CD4-positive, alpha-beta T cell (primary cell): ENCODE measurements at regions not wholly inside any gene's neighbourhood (a gene's known extent, or its start where the extent isn't known, plus 50 kb on each side); places are given as distances from the start of the nearest gene placed in this dataset.

Experiments
- ATAC-seq: fragments of 200-7000 bp; cut with Tn5 transposase; one replicate; pipeline ENCODE4 v1.10.0; 2022; ENCODE audit warnings: mild to moderate bottlenecking; ENCODE audit not compliant: poor library complexity
- CTCF ChIA-PET: fragments of 350-600 bp; sonication (Branson Sonifier 250); formaldehyde crosslinking; loops from one replicate; lab custom pipeline; 2021; ENCODE audit warnings: antibody characterized with exemption, inconsistent platforms; lab: Charles Lee
- POLR2A ChIA-PET: fragments of 350-600 bp; sonication (Branson Sonifier 250); formaldehyde crosslinking; loops from one replicate; lab custom pipeline; 2021; ENCODE audit warnings: antibody characterized with exemption, inconsistent platforms; lab: Charles Lee
- DNase-seq, 14 experiments: peaks; one replicate each; pipeline ENCODE4 v3.0.0-alpha.2; 2013 to 2020; ENCODE audit warnings: mixed read lengths in 2 of 14
- H3K27ac ChIP-seq, 2 donors: one replicate each; pipeline versions ENCODE4 v1.5.1 to v1.7.0; 2013; ENCODE audit warnings: low read length in 2 of 2, low read depth in 1 of 2, mild to moderate bottlenecking in 1 of 2
- H3K27me3 ChIP-seq, 2 experiments: 1 replicate in 1 of 2; 2 replicates in 1 of 2; pipeline versions ENCODE4 v1.6.1 to v1.7.0; 2013; ENCODE audit warnings: low read length in 2 of 2, control low read depth in 1 of 2, mild to moderate bottlenecking in 1 of 2, moderate library complexity in 1 of 2; ENCODE audit not compliant: insufficient read depth in 2 of 2, control insufficient read depth in 1 of 2
- H3K36me3 ChIP-seq: one replicate; pipeline ENCODE4 v1.6.1; 2013; ENCODE audit warnings: low read length, control low read depth; ENCODE audit not compliant: insufficient read depth
- H3K4me1 ChIP-seq: one replicate; pipeline ENCODE4 v1.6.1; 2013; ENCODE audit warnings: low read length, control low read depth; ENCODE audit not compliant: insufficient read depth
- H3K4me3 ChIP-seq: one replicate; pipeline ENCODE4 v1.5.1; 2013; ENCODE audit warnings: mild to moderate bottlenecking, low read length, moderate library complexity
- H3K9me3 ChIP-seq, 2 experiments: 1 replicate in 1 of 2; 2 replicates in 1 of 2; pipeline versions ENCODE4 v1.6.1 to v1.7.0; 2013; ENCODE audit warnings: low read length in 2 of 2, mild to moderate bottlenecking in 2 of 2, control low read depth in 1 of 2, moderate library complexity in 1 of 2; ENCODE audit not compliant: control insufficient read depth in 1 of 2, insufficient read depth in 1 of 2
- H3K27ac Mint-ChIP-seq: one replicate; pipeline ENCODE4 v1.8.0; 2020; ENCODE audit warnings: mixed read lengths
- H3K27me3 Mint-ChIP-seq: one replicate; pipeline ENCODE4 v1.8.0; 2021; ENCODE audit warnings: mixed read lengths
- H3K36me3 Mint-ChIP-seq: one replicate; pipeline ENCODE4 v1.8.0; 2021; ENCODE audit warnings: low read depth, mixed read lengths
- H3K4me1 Mint-ChIP-seq: one replicate; pipeline ENCODE4 v1.8.0; 2021; ENCODE audit warnings: low read depth, mixed read lengths
- H3K4me3 Mint-ChIP-seq: one replicate; pipeline ENCODE4 v1.8.0; 2020; ENCODE audit warnings: mild to moderate bottlenecking, mixed read lengths
- H3K9me3 Mint-ChIP-seq: one replicate; pipeline ENCODE4 v1.8.0; 2020; ENCODE audit warnings: mixed read lengths
- intact Hi-C, 2 experiments: fragments of 100-400 bp; cut with DNase I in 1 of 2; cut with micrococcal nuclease in 1 of 2; formaldehyde crosslinking; loops; one replicate each; pipeline versions ENCODE4 v1.15.1 to v1.9.0; 2023 to 2025; cut with DNase I, micrococcal nuclease
- TF ChIP-seq, protein P1 (sequence below): fragments of 200-600 bp; IDR thresholded peaks from one replicate; pipeline ENCODE4 v1.8.0; 2022; ENCODE audit warnings: antibody characterized with exemption, mild to moderate bottlenecking

DNA sequence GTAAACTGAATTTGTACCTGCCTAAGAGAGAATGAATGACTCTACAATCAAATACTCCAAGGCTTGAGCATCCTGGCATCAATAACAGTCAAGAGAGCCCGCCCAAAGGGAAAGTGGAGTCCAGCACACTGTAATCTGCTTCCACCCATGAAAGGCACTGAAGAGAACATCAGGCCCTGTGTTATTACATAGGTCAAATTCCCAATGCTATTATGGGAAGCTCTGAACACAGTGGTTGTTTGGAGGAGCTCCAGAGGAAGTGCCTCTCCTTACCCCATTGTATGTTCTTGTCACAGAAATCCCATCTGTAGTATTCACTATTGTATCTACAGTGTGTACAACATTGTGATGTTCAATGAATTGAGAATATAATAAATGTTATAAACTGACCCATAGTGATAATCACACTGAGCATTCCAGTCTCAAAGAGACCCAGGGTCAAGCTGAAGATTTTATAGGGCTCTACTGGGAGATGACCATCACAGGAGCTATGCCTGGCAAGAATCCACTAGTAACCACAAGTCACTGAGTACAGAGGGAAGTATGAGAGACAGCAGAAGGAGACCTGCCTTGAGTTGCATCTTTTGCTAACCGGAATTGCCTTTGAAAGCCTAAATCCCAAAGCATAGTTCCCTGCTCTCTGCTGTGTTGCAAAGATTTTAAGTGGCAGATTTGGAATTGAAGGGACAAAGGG is 446.7 kb downstream of the GJA1 start:
- ATAC-seq (no peak), DNase-seq (no peak)
- Histone ChIP-seq H3K36me3 (no peaks in the 10 kb centered on the region), H3K4me1 (no peaks in the 10 kb centered on the region), H3K4me3 (no peak overlapping the region), H3K9me3 (peaks cover 0 to under 1% of the 10 kb centered on the region in 2 experiments), H3K27me3 (no peaks in the 10 kb centered on the region), H3K27ac (no peak overlapping the region)
- Mint-ChIP-seq H3K36me3 (no peaks in the 10 kb centered on the region), H3K9me3 (no peaks in the 10 kb centered on the region), H3K27ac (no peak overlapping the region), H3K4me3 (no peak overlapping the region), H3K4me1 (no peaks in the 10 kb centered on the region), H3K27me3 (no peaks in the 10 kb centered on the region)
- intact Hi-C loops = no loop called here
- TF ChIP-seq, protein P1, sequence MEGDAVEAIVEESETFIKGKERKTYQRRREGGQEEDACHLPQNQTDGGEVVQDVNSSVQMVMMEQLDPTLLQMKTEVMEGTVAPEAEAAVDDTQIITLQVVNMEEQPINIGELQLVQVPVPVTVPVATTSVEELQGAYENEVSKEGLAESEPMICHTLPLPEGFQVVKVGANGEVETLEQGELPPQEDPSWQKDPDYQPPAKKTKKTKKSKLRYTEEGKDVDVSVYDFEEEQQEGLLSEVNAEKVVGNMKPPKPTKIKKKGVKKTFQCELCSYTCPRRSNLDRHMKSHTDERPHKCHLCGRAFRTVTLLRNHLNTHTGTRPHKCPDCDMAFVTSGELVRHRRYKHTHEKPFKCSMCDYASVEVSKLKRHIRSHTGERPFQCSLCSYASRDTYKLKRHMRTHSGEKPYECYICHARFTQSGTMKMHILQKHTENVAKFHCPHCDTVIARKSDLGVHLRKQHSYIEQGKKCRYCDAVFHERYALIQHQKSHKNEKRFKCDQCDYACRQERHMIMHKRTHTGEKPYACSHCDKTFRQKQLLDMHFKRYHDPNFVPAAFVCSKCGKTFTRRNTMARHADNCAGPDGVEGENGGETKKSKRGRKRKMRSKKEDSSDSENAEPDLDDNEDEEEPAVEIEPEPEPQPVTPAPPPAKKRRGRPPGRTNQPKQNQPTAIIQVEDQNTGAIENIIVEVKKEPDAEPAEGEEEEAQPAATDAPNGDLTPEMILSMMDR = no peak
- CTCF ChIA-PET = no interaction called here
- POLR2A ChIA-PET = no interaction called here

DNA sequence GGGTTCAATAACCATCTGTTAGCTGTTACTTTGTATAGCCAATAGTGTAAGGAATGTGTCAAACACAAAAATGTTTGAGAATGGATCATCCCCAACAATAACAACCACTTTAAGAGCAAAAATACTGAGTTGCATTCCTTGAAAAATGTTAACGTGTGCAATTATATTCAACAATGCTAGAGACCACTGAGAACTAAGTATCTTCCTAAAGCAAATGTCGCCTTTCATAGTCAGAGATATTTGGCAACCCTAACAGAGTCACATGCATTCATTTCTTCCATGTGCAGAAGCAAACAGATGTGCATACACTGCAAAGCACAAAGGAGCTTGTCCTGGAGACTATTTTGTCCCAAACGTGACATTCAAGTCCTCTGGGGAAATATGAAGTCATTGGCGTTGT is 448.6 kb downstream of the GJA1 start:
- H3K27ac Mint-ChIP-seq = no peak overlapping the region
- no peaks in the 10 kb centered on the region for H3K4me1 Mint-ChIP-seq
- no peaks in the 10 kb centered on the region for H3K9me3 Mint-ChIP-seq
- TF ChIP-seq, protein P1 = no peak
- no peaks in the 10 kb centered on the region for H3K27me3 ChIP-seq
- H3K4me1 ChIP-seq = no peaks in the 10 kb centered on the region
- H3K4me3 ChIP-seq = no peak overlapping the region
- no peak overlapping the region for H3K27ac ChIP-seq
- no peak for DNase-seq
- intact Hi-C loops = no loop called here
- no peaks in the 10 kb centered on the region for H3K27me3 Mint-ChIP-seq
- no peak for ATAC-seq
- no peaks in the 10 kb centered on the region for H3K36me3 ChIP-seq
- CTCF ChIA-PET = no interaction called here
- no peaks in the 10 kb centered on the region for H3K36me3 Mint-ChIP-seq
- H3K4me3 Mint-ChIP-seq = no peak overlapping the region
- H3K9me3 ChIP-seq = no peaks in the 10 kb centered on the region
- POLR2A ChIA-PET = no interaction called here

DNA sequence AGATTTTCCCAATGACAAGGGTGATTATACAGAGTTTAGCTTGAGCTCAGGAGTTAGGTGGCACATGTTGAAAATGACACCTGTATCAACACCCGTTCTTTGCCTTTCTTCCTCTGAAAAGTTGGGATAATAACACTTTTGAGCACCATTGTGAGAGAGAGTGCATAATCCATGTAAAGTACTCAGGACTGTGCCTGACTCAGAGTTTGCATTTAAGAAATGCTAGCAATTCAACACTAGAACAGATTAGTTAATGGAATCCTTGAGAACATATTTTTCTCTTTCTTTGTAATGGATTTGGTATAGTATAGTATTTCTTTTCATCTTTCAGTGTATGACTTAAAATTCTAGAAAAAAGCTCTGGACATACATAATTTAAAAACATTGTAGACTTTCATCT is 449.2 kb downstream of the GJA1 start:
- ChIA-PET POLR2A (no interaction called here), CTCF (no interaction called here)
- H3K27me3 ChIP-seq = no peaks in the 10 kb centered on the region
- Mint-ChIP-seq H3K4me1 (no peaks in the 10 kb centered on the region), H3K36me3 (no peaks in the 10 kb centered on the region), H3K9me3 (no peaks in the 10 kb centered on the region), H3K27me3 (no peaks in the 10 kb centered on the region), H3K27ac (no peak overlapping the region), H3K4me3 (no peak overlapping the region)
- no peak for ATAC-seq
- DNase-seq = no peak
- no peaks in the 10 kb centered on the region for H3K4me1 ChIP-seq
- H3K9me3 ChIP-seq = no peaks in the 10 kb centered on the region
- H3K4me3 ChIP-seq = no peak overlapping the region
- intact Hi-C loops = no loop called here
- TF ChIP-seq, protein P1 = no peak
- H3K36me3 ChIP-seq = no peaks in the 10 kb centered on the region
- H3K27ac ChIP-seq = no peak overlapping the region
